ENCODE measurements at regions not wholly inside any gene's neighbourhood (a gene's known extent, or its start where the extent isn't known, plus 50 kb on each side); places are given as distances from the start of the nearest gene placed in this dataset.

DNA sequence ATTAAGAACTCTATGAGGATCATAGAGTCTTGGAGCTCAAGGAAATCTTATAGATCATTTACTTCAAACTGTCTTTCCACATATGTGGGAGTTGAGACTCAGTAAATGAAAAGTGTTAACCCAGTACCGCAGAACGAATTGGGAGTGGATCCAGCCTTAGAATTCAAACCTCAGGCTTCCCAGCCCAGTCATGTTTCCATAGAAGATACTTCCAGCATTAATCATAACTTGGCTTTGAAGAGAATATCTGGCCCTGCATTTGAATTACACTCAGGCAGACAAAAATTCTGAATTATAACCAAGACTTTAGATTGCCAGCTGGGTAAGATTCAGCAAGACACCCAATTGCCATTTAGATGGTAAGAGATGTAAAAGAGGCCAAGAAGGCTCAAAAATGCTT, 972.0 kb downstream of the TUSC7 start:
- in situ Hi-C loops (cut with MboI; ENCODE audit: low sequenced_read_pairs) = no loop called here

GRCh38 chr3:117687096-117687495, 977.5 kb downstream of the TUSC7 start:
- in situ Hi-C loops (cut with MboI; ENCODE audit: low sequenced_read_pairs) = no loop called here

DNA sequence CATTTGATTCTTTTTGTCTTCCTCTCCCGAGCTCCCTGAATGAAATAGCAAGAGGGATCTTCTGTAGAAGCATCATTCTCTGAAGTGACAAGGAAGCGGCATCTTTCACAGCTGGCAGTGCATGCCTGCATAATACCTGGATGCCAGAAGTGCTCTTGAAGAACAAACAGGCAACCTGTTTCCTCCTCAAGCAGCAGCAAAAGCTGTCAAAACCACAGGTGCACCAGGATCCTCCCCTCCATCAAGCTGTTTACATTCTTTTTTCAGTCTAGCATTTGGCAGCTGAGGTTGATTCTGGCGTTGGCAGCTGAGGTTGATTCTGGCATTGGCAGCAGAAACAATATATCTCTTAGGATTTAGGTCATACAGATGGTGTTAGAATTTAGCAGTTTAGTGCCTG, 979.0 kb downstream of the TUSC7 start:
- in situ Hi-C loops (cut with MboI; ENCODE audit: low sequenced_read_pairs) = no loop called here

DNA sequence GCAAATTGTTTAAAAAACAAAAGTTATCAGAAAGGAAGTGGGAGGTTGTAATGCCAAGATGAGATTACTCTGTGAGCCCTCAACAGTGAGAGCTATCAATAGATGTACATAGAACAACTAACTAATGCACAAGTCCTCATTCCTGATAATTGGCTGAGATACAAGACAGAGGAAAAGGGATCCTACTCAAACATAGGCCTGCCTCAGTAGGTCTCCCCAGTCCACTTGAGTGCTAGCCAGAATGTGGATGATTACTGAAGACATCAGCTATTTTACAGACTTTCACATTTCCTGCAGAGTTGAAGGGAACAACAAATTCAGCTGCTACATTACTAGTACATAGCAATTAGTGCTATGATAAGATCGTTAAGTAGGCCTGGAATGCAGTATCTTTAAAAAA, 981.9 kb downstream of the TUSC7 start:
- in situ Hi-C loops (cut with MboI; ENCODE audit: low sequenced_read_pairs) = no loop called here

- in situ Hi-C loops (cut with MboI; ENCODE audit: low sequenced_read_pairs) = no loop called here
Observed at GRCh38 chr3:117692416-117692995, 982.9 kb downstream of the TUSC7 start.

- in situ Hi-C loops (cut with MboI; ENCODE audit: low sequenced_read_pairs) = no loop called here
Observed at GRCh38 chr3:117695321-117695720, 985.7 kb downstream of the TUSC7 start.

- in situ Hi-C loops (cut with MboI; ENCODE audit: low sequenced_read_pairs) = no loop called here
Observed at GRCh38 chr3:117695871-117696645, 986.5 kb downstream of the TUSC7 start.

GRCh38 chr3:117696851-117697407, 987.4 kb downstream of the TUSC7 start:
- in situ Hi-C loops (cut with MboI; ENCODE audit: low sequenced_read_pairs) = no loop called here

GRCh38 chr3:117699058-117699457, 989.5 kb downstream of the TUSC7 start:
- in situ Hi-C loops (cut with MboI; ENCODE audit: low sequenced_read_pairs) = no loop called here

DNA sequence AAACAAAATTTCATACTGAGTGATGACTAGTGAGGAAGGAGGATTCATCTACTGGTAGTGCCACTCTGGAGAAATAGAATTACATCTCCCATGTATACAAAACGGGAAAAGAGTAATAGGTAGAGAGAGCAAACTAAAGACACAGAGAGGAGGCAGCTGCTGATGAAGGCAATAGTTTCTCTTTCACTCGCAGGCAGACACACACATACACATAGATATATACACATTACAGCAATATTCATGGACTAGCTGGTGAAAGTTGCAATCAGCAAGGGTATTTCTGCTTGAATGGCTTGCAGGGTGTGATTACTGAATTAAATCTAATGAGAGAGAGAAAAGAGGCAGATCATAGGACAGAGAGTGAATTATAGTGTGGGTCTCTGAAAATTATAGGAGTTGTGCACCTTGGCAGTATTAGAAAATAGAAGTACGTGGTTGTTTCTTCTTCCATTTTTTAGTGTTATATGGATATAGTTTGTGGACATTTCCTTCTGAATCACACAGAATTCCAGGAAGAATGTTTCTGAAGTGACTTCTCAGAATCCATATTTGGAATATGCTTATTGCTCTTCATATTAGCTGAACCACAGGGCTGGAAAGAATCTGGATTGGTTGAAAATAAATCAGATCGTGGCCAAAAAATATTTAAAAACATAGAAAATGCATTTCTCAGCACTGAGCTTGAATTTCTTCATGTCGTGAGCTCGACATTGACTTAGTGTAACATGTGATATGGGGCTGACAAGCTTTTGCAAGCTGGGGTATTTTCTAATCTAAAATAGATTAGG, 991.2 kb downstream of the TUSC7 start:
- in situ Hi-C loops (cut with MboI; ENCODE audit: low sequenced_read_pairs) = no loop called here

DNA sequence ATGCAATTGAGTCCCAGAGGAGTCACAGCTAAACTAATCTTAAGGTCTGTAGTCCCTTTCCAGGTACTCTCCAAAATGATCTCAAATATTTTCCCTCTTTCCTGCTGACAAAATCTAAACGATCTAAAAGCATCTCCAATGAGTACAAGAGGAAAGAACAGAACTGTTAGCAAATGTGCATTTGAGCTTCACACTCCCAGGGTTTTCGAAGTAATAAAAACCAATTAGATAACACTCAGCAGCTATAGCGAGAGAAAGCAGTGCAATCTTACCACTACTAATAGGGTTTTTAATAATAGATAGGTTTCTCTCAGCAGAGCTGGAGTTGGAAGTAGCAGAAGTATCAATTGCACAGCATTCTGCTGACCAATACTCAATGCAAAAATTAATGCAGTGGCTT, 995.4 kb downstream of the TUSC7 start:
- in situ Hi-C loops (cut with MboI; ENCODE audit: low sequenced_read_pairs) = no loop called here

GRCh38 chr3:117706037-117706436, 996.5 kb downstream of the TUSC7 start:
- in situ Hi-C loops (cut with MboI; ENCODE audit: low sequenced_read_pairs) = no loop called here

DNA sequence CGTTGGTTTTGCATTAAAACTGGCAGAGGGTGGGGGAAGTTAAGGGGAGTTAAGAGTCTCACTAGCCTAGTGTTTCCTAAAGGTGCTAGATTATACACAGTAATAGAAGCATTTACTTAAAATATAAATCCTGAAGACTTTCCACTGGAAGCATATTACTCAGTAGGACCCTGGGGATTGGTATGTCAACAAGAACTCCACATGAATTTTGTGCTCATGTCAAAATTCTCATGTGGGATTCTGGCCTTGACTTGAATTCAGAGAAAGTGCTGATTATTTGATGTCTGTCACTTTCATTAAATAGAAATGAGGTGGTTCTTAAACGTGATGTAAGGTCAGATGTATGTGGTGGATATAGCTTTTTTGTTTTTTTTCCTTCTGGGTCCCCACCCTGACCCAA, 997.2 kb downstream of the TUSC7 start:
- in situ Hi-C loops (cut with MboI; ENCODE audit: low sequenced_read_pairs) = no loop called here

GRCh38 chr3:117708601-117709000, 999.0 kb downstream of the TUSC7 start:
- in situ Hi-C loops (cut with MboI; ENCODE audit: low sequenced_read_pairs) = no loop called here

- in situ Hi-C loops (cut with MboI; ENCODE audit: low sequenced_read_pairs) = no loop called here
Observed at GRCh38 chr3:117709108-117709507, 999.5 kb downstream of the TUSC7 start.

GRCh38 chr3:117710501-117710900, 1000.9 kb downstream of the TUSC7 start:
- in situ Hi-C loops (cut with MboI; ENCODE audit: low sequenced_read_pairs) = no loop called here

DNA sequence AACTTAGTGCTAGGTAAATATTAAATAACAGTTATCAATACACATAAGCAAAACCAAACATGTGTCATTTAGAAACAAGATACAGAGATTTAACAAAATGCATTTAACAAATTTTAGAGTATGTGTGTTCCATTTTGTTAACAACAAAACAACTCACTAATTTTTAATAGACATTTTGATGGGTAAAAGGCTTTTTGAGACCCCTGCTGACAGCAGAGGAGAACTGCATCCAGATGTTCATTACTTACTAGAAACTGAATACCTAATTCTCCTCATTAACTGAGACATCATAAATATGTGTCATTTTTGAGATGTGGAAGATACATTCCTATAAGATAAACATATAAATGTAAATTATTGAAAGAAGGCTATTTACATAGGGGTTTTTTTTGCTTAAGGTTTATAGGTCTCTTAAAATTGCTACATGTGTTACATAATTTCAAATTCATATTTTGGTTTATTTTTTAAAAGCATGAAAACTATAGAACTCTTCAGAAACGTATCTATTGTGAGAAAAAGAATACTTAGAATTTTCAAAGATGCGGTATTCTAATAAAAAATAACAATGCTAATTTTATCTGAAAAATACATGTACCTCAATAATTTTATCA, 1009.8 kb downstream of the TUSC7 start:
- in situ Hi-C loops (cut with MboI; ENCODE audit: low sequenced_read_pairs) = no loop called here

GRCh38 chr3:117721866-117722265, 1012.3 kb downstream of the TUSC7 start:
- in situ Hi-C loops (cut with MboI; ENCODE audit: low sequenced_read_pairs) = no loop called here

DNA sequence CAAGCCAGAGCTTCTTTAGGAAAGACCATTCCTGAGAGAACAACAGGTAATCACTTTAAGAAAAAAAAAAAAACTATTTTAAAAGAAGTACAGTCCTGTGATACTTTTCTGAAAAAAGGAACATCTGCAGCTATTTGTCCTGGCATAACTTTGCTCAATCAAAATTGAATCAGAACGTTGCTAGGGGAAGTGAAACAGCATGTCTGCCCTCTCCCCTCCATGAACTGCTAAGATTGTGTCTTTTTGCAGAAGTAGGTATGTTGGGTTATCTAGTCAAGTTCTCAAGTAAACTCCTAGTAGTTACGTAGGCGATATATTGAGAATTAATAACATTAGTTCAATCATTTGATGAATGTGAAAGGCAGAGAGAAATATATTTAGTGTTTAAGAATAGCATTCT, 1013.3 kb downstream of the TUSC7 start:
- in situ Hi-C loops (cut with MboI; ENCODE audit: low sequenced_read_pairs) = no loop called here

DNA sequence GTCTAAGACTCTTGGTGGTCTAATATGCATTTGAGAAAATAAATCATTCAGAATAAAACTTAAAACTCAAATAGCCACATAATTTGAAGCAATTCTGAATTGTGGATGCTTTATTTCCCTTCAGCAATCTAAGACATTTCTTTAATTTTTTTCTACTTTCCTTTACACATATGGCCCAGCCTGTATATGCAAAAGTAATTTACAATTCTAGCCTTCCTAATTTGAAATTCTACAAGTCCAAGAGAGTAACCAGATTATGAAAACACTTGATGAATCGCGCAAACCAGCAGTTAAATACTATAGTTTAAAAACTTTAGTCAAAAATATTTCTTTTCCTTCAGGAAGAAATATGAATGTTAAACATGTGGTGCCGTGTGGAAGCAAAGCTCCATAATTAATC, 1014.2 kb downstream of the TUSC7 start:
- in situ Hi-C loops (cut with MboI; ENCODE audit: low sequenced_read_pairs) = no loop called here

DNA sequence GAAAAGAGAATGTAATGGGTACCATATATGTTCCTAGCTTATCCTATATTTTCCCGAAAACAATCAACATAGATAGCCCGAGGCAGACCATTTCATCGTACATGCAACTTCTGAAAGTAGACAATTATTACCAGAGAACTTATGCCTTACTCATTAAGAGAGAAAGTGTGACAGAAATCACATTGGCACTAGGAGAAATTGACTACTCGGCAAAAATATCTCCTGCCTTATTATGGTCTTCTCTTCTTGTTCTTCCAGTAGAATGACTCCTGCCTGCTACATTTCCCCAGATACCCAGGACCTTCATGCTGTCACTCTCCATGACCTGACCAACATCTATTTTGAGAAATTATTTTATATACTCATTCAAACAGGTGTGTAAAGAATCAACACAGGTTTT, 1015.7 kb downstream of the TUSC7 start:
- in situ Hi-C loops (cut with MboI; ENCODE audit: low sequenced_read_pairs) = no loop called here
